ENCODE measurements at regions not wholly inside any gene's neighbourhood (a gene's known extent, or its start where the extent isn't known, plus 50 kb on each side); places are given as distances from the start of the nearest gene placed in this dataset.

DNA sequence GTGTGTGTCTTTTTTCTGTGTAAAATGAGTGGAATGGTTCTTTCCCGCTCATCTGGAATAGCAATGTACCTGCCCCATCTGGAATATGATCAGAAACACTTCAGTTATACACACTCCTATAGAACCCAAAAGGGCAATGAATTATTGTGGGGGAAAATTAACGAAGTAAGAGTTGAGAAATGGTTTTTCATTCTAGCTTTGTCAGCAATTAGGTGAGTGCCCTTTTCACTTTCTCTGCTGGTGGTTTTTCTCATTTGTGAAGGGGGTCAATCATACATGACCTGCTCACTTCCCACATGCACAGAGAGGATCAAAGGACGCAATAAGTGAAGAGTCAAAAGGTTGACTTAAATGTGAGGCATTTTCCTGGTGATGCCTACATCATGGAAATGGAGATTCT is 168.0 kb downstream of the HS3ST3B1 start:
- Histone ChIP-seq H3K27me3 (ENCODE audit: control insufficient read depth, insufficient read depth, low read length) (no peaks in the 10 kb centered on the region), H3K36me3 (ENCODE audit: control insufficient read depth, insufficient read depth, low read length) (no peaks in the 10 kb centered on the region), H3K4me3 (ENCODE audit: low read depth, low read length) (no peak overlapping the region)
- FAIRE-seq = no peak
- TF ChIP-seq, protein P1, sequence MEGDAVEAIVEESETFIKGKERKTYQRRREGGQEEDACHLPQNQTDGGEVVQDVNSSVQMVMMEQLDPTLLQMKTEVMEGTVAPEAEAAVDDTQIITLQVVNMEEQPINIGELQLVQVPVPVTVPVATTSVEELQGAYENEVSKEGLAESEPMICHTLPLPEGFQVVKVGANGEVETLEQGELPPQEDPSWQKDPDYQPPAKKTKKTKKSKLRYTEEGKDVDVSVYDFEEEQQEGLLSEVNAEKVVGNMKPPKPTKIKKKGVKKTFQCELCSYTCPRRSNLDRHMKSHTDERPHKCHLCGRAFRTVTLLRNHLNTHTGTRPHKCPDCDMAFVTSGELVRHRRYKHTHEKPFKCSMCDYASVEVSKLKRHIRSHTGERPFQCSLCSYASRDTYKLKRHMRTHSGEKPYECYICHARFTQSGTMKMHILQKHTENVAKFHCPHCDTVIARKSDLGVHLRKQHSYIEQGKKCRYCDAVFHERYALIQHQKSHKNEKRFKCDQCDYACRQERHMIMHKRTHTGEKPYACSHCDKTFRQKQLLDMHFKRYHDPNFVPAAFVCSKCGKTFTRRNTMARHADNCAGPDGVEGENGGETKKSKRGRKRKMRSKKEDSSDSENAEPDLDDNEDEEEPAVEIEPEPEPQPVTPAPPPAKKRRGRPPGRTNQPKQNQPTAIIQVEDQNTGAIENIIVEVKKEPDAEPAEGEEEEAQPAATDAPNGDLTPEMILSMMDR (IDR thresholded peaks at IDR 0.05; ENCODE audit: insufficient read depth, low read length, severe bottlenecking) = no peak
- no peak for DNase-seq (ENCODE audit: low read depth)

DNA sequence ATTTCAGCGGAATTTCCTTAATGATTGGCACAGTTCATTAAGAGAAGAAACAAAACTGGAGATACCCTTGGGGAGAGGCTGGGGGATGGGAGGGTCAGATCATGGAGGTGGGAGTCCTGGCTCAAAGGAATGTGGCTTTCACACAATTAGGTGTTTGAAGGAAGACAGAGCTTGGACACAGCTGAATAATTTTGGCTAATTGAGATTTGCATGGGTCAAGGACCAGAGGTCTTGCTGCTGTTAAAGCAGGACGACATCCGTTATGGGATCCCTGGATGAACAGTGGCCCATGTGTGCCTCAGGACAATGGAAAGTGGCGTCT is 160.3 kb downstream of the HS3ST3B1 start:
- Histone ChIP-seq H3K36me3 (ENCODE audit: control insufficient read depth, insufficient read depth, low read length) (no peaks in the 10 kb centered on the region), H3K27me3 (ENCODE audit: control insufficient read depth, insufficient read depth, low read length) (no peaks in the 10 kb centered on the region), H3K4me3 (ENCODE audit: low read depth, low read length) (no peak overlapping the region)
- DNase-seq (ENCODE audit: low read depth) (no peak), FAIRE-seq (no peak)
- TF ChIP-seq, protein P1 (IDR thresholded peaks at IDR 0.05; ENCODE audit: insufficient read depth, low read length, severe bottlenecking) = no peak

DNA sequence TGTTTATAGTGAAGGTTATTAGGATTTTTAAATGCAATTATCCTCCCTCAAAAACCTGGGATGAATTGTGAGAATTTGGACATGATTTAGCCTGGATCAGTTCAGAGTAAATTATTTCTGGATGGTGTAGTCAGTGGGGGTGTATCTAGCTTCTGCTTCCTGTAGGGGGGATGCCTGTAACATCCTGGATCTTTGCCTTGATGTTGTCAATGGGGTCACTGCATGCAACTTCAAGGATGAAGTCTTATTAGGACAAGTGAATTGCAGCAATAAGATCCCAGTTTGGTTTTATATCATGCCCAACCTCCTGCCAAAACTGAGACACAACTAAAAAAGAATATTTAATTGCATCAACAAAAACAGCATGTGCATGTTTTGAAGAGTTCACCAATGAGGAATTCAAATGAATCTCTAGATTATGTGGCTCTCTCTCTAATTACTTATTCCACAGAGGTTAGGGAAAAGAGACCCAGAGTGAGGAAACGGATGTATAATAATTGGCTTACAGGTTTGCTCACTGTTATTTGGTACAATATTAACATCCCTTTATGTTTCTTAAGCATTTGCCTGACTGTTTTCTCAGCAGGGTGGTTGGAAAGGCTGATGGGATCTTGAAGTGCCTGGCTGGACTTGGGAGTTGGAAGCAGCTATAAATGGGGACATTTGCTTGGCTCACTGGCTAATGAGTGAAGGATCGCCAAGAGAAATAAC is 159.8 kb downstream of the HS3ST3B1 start:
- H3K27me3 ChIP-seq (ENCODE audit: control insufficient read depth, insufficient read depth, low read length) = no peaks in the 10 kb centered on the region
- H3K4me3 ChIP-seq (ENCODE audit: low read depth, low read length) = no peak overlapping the region
- H3K36me3 ChIP-seq (ENCODE audit: control insufficient read depth, insufficient read depth, low read length) = no peaks in the 10 kb centered on the region
- TF ChIP-seq, protein P1 (IDR thresholded peaks at IDR 0.05; ENCODE audit: insufficient read depth, low read length, severe bottlenecking) = no peak
- DNase-seq (ENCODE audit: low read depth) = no peak
- FAIRE-seq = no peak

DNA sequence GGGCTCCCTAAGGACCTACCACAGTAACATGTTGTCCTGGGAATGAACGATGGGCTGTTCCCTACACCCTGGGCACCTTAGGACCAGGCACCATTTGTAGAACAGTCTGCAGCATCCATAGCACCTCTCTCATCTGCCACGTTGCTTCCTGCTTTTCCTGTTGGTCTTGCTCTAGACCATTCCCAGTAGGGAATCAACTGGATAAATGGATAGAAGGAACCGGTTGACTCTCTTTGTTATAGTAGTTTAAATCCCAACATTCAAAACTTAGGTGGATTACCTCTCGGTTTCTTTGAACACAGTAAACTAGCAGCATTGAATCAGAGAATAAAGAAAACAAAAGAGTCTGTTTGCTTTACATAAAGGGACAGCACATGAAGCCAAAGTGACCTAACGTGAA is 159.1 kb downstream of the HS3ST3B1 start:
- H3K36me3 ChIP-seq (ENCODE audit: control insufficient read depth, insufficient read depth, low read length) = no peaks in the 10 kb centered on the region
- DNase-seq (ENCODE audit: low read depth) (no peak), FAIRE-seq (no peak)
- TF ChIP-seq, protein P1 (IDR thresholded peaks at IDR 0.05; ENCODE audit: insufficient read depth, low read length, severe bottlenecking) = no peak
- H3K4me3 ChIP-seq (ENCODE audit: low read depth, low read length) = no peak overlapping the region
- no peaks in the 10 kb centered on the region for H3K27me3 ChIP-seq (ENCODE audit: control insufficient read depth, insufficient read depth, low read length)

DNA sequence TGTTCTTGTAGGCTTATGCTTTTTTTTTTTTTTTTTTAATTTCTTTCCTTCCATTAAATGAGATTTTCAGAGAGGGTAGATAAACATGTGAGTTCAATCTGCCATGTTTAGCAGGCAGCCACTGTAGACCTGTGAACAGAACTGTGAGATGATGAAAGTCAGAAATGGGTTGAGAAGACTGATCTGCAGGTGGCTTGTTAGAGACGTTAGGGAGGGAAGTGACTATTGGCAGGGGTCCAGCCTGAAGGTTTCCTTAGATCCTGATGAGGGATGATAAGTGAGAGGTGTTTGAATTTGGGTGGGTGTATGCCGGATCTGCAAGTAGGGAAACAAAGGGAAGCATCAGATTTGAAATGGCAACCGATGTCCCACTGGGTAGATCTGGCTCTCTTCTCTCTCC is 157.8 kb downstream of the HS3ST3B1 start:
- TF ChIP-seq, protein P1 (IDR thresholded peaks at IDR 0.05; ENCODE audit: insufficient read depth, low read length, severe bottlenecking) = no peak
- FAIRE-seq (no peak), DNase-seq (ENCODE audit: low read depth) (no peak)
- no peaks in the 10 kb centered on the region for H3K36me3 ChIP-seq (ENCODE audit: control insufficient read depth, insufficient read depth, low read length)
- H3K27me3 ChIP-seq (ENCODE audit: control insufficient read depth, insufficient read depth, low read length) = no peaks in the 10 kb centered on the region
- no peak overlapping the region for H3K4me3 ChIP-seq (ENCODE audit: low read depth, low read length)

DNA sequence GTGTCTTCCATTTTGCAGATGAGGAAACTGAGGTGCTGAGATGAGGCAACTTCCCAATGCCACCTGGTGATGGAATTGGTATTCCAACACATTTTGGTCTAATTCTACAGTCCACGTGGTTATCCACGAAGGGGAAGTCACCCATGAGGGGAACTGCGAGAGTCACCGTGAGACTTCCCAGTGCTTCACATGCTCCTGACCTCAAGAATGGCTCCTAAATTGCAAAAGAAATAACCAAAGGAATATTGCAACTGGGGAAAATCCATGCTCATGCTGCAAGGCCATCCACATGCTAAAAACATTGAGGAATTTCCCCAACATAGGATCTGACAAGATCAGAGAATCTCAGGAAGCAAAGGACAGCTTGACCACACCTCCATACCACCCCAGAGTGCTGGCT is 153.9 kb downstream of the HS3ST3B1 start:
- DNase-seq (ENCODE audit: low read depth) (no peak), FAIRE-seq (peak; percentile 43)
- Histone ChIP-seq H3K4me3 (ENCODE audit: low read depth, low read length) (no peak overlapping the region), H3K36me3 (ENCODE audit: control insufficient read depth, insufficient read depth, low read length) (no peaks in the 10 kb centered on the region), H3K27me3 (ENCODE audit: control insufficient read depth, insufficient read depth, low read length) (no peaks in the 10 kb centered on the region)
- TF ChIP-seq, protein P1 (IDR thresholded peaks at IDR 0.05; ENCODE audit: insufficient read depth, low read length, severe bottlenecking) = no peak

All from bronchial epithelial cell (primary cell).